ENCODE measurements at regions not wholly inside any gene's neighbourhood (a gene's known extent, or its start where the extent isn't known, plus 50 kb on each side); places are given as distances from the start of the nearest gene placed in this dataset.

GRCh38 chr6:44542401-44543116 lies 155.1 kb downstream of the CDC5L start:
- H3K27ac ChIP-seq, result no peak overlapping the region
- no peak overlapping the region for H3K4me3 ChIP-seq
- H3K36me3 ChIP-seq (ENCODE audit: insufficient read depth in 1 of 2, low read depth in 1 of 2), result no peaks in the 10 kb centered on the region
- no peaks in the 10 kb centered on the region for H3K27me3 ChIP-seq (ENCODE audit: insufficient read depth in 3 of 3, low read length in 2 of 3)
- TF ChIP-seq CTCF (IDR thresholded peaks at IDR 0.05), result no peak
- intact Hi-C loops (cut with DNase I), result no loop called here
- peak; percentile 53 to 70 (median 61) for ATAC-seq
- 43 to 58% (median 51%) methylated on average over 21 of the region's 21 CpGs for WGBS, 3 donors
- peaks cover 13% of the 10 kb centered on the region for H3K4me1 ChIP-seq
- DNase-seq, result no peak
- no peaks in the 10 kb centered on the region for H3K9me3 ChIP-seq

- Histone ChIP-seq H3K27ac (no peak overlapping the region), H3K9me3 (no peaks in the 10 kb centered on the region), H3K36me3 (ENCODE audit: insufficient read depth in 1 of 2, low read depth in 1 of 2) (no peaks in the 10 kb centered on the region), H3K4me3 (no peak overlapping the region), H3K27me3 (ENCODE audit: insufficient read depth in 3 of 3, low read length in 2 of 3) (no peaks in the 10 kb centered on the region), H3K4me1 (peaks cover 13% of the 10 kb centered on the region)
- 95 to 100% (median 97%) methylated on average over 3 of the region's 3 CpGs for WGBS, 3 donors
- no peak for TF ChIP-seq CTCF (IDR thresholded peaks at IDR 0.05)
- intact Hi-C loops (cut with DNase I), result no loop called here
- DNase-seq (no peak), ATAC-seq (no peak)
Measured at GRCh38 chr6:44543664-44544063, 156.2 kb downstream of the CDC5L start.

- no peak overlapping the region for H3K27ac ChIP-seq
- no peaks in the 10 kb centered on the region for H3K9me3 ChIP-seq
- intact Hi-C loops (cut with DNase I), result no loop called here
- no peak for TF ChIP-seq CTCF (IDR thresholded peaks at IDR 0.05)
- no peak overlapping the region for H3K4me3 ChIP-seq
- no peak for DNase-seq
- H3K36me3 ChIP-seq (ENCODE audit: insufficient read depth in 1 of 2, low read depth in 1 of 2), result no peaks in the 10 kb centered on the region
- 42 to 84% (median 76%) methylated on average over 1 of the region's 1 CpG for WGBS, 3 donors
- no peaks in the 10 kb centered on the region for H3K27me3 ChIP-seq (ENCODE audit: insufficient read depth in 3 of 3, low read length in 2 of 3)
- peaks cover 13% of the 10 kb centered on the region for H3K4me1 ChIP-seq
- ATAC-seq, result no peak
Measured at GRCh38 chr6:44545224-44545623, 157.7 kb downstream of the CDC5L start.

GRCh38 chr6:44548319-44548718 lies 160.8 kb downstream of the CDC5L start:
- Histone ChIP-seq H3K27me3 (ENCODE audit: insufficient read depth in 3 of 3, low read length in 2 of 3) (no peaks in the 10 kb centered on the region), H3K36me3 (ENCODE audit: insufficient read depth in 1 of 2, low read depth in 1 of 2) (no peaks in the 10 kb centered on the region), H3K4me3 (no peak overlapping the region), H3K4me1 (peaks cover 2% of the 10 kb centered on the region), H3K27ac (no peak overlapping the region), H3K9me3 (no peaks in the 10 kb centered on the region)
- DNase-seq (no peak), ATAC-seq (peak in 1 of 4 donors; percentile 57)
- TF ChIP-seq CTCF (IDR thresholded peaks at IDR 0.05), result no peak
- intact Hi-C loops (cut with DNase I), result no loop called here
- WGBS, 3 donors, result 19 to 37% (median 22%) methylated on average over 4 of the region's 4 CpGs

- no peak overlapping the region for H3K4me3 ChIP-seq
- no peak for ATAC-seq
- no peak for TF ChIP-seq CTCF (IDR thresholded peaks at IDR 0.05)
- no peaks in the 10 kb centered on the region for H3K36me3 ChIP-seq (ENCODE audit: insufficient read depth in 1 of 2, low read depth in 1 of 2)
- WGBS, 3 donors, result 73 to 94% (median 94%) methylated on average over 3 of the region's 3 CpGs
- intact Hi-C loops (cut with DNase I), result no loop called here
- no peaks in the 10 kb centered on the region for H3K4me1 ChIP-seq
- no peak overlapping the region for H3K27ac ChIP-seq
- H3K9me3 ChIP-seq, result no peaks in the 10 kb centered on the region
- no peak for DNase-seq
- H3K27me3 ChIP-seq (ENCODE audit: insufficient read depth in 3 of 3, low read length in 2 of 3), result no peaks in the 10 kb centered on the region
Measured at GRCh38 chr6:44549516-44549915, 162.0 kb downstream of the CDC5L start.
